Activated T-helper 1 cell treated with Interleukin-2 at 50 U/mL for 16 hours (primary cell): ENCODE measurements at regions not wholly inside any gene's neighbourhood (a gene's known extent, or its start where the extent isn't known, plus 50 kb on each side); places are given as distances from the start of the nearest gene placed in this dataset.

Experiments used
- DNase-seq: peaks from one replicate; pipeline ENCODE4 v3.0.0-alpha.2; 2020; ENCODE audit warnings: low read depth

DNA sequence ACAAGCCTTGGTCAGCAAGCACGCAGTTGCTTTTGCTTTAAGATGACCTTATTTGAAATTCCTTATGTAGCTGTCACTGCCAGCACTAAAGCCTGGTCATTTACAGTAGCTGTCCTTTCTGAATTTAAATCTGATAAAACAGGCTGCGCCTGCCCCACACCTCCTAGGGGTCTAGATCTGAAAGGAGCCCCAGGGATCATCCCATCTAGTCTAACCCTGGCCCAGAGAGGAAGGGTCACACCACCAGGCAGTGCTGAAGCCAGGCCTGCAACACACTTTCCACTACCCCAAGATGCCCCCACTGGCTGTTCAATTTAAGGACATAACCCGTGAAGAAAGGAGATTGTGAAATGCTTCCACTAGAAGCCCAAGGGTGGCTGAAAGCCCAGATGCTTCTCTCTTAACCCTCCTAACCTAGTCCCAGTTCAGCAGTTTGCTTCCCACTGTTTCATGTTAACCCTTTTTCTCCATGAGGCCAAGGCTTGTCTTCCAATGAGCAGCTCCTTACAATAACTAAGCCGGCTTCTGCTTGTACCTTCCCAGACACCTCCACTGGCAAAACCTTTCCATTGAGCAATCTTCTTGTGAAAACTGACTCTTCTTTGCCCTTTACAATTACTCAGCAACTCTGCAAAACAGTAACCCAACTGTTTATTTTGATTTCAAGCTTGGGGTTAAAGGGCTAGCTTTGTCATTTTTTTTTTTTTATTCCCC, 198.9 kb upstream of the LPP start:
- DNase-seq = no peak

DNA sequence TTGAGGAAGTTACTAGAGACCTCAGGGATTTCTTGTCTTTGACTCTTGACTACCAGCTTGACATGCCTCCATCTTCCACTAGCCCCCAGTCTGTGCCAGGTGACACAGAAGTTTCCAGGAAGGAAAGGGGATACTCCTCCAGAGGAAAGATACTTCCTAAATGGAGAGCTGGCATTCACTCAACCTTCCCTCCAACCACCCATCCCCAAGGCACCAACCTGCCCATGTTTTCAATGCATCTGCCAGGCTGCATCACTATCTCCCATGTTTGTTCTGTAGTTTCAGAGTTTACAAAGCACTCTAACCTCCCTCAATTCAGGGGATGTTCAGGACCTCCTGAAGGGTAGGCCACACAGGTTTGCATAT, 198.4 kb upstream of the LPP start:
- no peak for DNase-seq

DNA sequence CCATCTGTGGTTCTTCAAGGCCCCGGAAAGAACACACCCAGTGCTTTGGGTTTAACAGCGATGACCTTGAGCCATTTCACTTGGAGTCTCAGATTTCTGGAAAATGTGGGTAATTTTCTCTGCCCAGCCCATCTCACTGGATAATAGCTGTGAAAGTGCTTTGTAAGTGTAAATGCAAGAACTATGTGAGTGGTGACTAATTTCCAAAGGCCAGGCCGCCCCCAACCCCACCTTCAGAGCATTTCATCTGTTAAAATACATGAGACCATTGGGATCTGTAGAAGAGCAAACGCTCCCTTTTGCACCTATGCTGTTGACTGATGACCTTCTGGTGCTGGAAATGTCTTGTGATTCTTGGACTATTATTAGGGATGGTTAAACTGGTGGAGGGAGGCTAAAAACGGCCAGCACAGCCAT, 196.8 kb upstream of the LPP start:
- DNase-seq = no peak

DNA sequence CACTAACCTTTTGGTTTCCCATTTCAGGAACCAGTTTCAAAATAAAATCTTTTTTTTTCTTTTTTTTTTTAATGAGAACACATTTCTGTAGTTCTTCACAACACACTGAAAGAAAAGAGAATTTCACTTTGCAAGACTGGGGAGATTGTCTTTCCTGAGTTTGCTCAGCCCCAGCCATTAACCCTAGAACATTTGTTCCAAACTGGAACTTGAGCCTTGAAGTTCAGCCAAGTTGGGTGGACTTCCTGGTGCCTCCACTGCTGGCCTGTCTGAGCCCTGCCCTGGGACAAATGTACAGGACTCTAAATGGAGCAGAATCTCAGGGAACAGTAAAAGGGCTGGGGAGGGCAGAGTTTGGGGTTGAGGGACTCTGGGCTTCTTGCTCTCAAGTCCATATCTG, 196.4 kb upstream of the LPP start:
- no peak for DNase-seq

DNA sequence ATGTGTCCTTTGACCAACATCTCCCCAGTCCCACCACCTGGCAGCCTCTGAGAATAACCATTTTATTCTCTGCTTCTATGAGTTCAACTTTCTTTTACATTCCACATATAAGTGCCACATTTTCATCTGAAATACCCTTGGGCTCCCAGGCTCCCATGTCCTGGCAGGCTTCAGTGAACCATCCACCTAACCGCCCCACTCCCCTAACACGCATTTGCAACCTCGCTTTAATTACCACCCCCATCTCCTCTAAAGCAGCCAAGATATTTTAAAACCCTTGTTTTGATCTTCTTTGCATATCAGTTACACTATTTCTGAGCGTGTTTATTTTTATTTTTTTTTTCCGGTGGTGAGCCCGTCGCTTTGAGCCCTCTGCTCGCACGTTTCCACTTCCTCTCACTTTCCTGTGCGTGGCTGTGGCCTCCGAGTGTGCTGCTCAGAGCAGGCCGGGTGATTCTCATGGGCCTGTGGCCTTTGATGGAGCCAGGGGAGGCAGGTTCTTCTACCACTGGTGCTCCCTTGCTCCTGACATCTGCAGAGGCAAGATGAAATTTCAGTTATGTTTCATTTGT, 195.4 kb upstream of the LPP start:
- DNase-seq = peak; percentile 44

DNA sequence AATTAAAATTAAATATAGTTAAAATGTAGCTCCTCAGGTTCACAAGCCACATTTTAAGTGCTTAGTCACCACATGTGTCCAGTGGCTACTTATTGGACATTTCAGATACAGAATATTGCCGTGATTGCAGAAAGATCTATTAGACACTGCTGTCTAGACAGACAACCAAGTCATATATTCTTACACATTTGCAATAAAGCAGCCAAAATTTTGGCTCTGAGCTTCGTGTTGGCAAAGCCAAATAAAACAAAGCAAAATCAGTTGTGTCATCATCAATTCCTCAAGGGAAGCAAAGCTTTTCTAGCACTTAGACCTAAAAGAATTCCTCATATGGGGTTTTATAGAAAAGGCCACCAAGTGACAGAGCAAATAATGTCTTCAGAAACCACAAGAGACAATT, 193.1 kb upstream of the LPP start:
- DNase-seq = no peak

DNA sequence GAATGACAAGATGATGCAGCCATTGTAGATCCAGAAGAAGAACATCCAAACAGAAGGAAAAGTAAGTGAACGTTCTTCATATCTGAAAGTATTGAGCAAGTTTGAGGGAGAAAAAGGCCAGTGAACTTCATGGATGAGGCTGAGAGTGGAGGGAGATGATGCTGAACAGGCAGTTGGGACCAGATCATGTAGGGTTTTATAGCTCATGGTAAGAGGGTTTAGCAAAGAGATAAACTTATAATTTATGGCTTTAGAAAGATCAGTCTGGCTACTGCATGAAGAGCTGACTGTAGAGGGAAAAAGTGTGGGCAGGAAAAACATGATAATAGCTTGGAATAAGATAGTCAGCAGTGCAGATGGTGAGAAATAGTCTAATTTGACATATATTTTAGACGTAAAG, 192.6 kb upstream of the LPP start:
- no peak for DNase-seq

DNA sequence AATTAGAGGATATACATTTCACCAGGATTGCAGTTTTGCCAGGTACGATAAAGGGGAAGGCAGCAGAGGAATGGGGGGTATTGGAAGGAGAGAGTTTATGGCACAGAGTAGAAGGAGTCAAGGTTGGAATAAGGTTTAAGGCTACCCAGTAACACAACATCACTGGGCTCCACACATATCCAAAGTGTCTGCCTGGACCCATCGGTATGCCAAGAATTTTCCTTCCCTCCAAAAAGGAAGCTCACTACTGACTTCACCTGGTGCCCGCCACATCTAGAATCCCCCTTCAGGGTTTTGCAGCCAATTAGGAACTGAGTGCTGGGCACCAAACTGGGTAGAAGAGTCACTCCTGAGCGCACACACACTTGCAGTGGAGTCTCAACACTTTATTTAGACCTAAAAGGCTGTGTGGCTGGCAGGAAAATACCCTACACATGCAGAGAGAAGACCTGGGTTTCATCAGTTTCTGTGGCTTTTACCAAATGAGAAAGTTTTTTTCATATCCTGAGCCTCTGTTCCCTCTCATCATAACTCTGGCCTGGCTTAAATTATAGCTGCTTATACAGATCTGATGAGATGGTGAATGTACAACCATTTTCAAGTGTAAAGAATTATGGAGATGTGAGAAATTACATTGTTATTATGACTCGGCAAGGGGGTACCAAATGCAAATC, 190.8 kb upstream of the LPP start:
- DNase-seq = no peak

DNA sequence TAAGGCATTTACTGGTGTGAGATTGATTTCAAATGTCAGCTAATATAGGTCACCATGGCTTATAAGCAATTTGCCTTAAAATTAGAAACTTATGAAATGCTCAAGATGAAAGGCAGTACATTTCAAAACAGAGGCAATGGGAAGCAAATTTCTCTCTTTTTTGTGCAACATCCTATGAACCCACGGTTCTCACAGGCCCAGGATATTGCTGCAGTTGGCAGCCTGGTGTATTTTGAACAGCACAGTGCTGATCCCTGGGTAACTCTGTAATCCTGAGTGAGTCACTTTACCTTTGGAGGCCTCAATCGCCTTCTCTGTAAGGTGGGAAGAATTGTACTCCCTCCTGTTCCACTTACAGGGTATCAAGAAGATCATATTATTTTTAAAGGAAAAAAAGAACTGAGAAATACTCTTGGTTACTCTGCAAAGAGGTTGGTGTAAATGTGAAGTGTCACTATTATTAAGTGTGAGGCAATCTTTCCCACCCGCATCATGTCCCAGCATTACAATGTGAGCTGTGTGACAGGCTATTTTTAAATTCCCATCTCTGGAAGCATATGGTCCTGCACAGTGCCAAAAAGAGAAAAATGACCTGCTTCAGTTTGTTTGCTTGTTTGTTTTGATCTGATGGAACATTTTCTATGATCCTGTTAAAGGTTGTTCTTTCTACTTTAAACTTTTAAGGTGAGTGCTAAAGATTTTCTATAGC, 190.1 kb upstream of the LPP start:
- no peak for DNase-seq

DNA sequence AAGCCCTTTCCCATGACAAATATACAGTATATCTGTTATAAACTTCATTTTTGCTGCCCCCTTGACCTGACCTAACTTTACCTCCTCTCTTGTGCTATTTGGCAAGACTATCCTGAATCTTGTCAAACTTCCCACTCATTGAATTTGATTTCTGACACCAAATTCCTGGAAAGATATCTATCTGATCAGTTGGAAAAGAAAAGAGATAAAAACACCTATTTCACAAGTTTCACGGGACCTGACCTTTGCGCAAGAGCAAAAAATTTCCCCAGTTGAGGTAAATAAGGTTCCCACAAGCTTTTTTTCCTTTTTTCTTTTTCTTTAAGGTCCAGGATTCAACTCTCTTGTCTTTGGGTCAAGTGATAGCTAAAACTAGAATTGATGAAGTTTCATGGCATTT, 189.2 kb upstream of the LPP start:
- no peak for DNase-seq

DNA sequence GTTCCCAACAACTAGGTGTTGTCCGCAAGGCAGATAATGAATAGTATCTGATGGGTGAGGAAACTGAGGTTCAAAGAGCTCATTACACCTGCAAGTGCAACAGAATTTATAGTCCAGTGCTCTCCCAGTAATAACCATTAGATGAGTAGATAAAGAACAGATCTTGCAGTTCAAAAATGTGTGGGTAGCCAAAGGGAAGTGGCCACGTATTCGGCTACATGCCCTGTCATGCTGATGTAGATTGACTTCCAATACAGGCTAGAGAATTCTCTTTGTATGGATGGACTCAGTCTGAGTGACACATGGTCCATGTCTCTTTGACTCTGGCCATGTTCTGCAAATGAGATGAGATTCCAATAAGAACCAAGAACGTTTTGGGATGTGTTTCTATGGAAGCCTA, 187.9 kb upstream of the LPP start:
- no peak for DNase-seq

DNA sequence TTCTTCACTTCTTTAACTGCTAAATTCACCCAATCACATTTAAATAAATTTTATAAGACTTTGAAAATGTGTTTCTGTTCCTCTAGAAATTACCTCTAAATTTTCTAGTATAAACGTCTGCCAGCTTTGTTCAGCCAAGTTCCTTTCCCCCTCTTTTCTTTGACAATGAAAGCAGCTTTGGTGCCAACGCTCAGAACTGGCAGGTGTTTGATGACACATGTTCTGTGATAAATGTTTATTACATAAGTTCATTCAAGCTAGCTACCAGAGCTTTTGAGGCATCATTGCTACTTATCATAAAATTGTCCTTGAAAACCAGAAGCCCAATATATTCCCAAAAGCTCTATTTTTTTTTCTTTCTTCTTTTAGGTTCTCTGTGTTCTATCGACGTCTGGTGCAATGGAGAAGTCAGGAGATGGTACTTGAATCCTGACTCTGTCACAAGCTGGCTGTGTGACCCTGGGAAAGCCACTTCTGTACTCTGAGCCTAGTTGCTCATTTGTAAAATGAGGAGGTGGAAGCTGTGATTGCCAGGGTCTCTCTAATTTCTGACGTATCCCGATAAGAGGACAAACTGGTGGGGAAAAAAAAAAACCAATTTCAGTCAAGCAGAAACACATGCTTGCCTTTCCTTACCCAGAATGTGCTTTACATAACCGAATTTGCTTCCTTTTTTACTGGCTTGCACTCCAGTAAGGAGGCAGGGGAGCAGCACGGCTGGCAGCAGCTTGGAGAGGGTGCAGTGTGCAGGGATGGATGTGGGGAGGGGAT, 187.1 kb upstream of the LPP start:
- no peak for DNase-seq

DNA sequence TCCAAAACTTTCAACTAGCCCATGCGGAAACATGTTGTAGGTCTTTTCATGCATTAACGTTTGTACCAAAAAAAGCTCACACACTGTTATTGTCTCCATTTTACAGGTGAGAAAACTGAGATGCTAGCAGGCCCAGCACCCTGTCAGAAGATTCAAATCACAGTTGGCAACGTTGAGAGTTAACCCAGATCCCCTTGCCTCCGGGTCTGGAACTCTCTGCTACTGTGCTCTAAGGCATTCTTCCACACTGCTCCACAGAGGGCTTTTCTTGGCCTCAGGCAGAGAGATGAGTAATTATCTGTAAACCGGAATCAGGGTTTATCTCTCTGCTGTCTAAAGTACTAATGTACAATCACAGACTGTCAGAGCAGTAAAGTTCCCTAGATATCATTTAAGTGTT, 186.0 kb upstream of the LPP start:
- no peak for DNase-seq

DNA sequence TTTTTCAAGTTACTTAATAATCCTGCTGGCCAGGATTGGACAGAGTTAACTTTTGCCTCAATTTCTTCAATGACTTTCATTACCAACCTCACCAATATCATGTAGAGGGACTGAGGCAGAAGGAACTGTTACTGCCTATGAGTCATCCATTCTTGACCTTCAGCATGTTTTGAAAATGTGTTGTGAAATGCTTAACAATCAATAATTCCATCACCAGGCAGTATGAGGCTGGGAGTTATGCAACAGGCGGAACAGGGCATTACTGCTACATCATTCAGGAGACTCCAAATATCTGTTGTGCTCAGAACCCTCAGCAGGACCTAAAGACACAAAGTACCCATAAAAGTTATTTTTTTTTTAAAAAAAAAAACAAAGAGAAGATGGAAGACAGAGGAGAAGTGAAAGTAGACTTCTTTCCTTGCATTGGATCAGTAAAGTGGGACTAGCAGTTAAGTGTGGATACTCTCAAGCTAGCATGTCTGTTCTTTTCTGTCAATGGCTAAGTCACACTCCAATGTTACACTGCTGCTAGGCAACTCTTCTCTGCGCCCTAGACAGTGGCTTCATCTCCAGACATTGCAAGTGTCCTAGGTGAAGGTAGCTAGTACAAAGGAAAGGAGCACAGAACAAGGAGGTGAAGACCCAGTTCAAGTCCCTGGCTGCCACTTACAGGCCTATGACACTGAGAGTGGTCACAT, 184.9 kb upstream of the LPP start:
- DNase-seq = no peak

DNA sequence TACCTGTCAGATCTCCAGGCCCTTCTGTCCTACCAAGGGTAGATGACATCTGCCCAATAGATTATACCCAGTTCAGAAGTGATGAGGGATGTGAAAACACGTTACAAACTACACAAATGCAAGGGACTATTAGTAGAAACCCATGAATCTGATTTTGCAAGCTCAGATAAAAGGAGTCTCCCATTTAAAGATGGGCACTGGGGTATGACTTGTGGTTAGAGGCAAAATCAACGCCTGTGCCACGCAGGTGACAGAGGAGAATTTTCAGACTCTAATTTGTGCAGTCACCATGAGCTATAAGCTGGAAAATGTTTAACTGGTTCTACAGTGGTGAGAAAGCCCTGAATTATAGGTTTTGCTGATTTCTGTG, 184.4 kb upstream of the LPP start:
- no peak for DNase-seq

DNA sequence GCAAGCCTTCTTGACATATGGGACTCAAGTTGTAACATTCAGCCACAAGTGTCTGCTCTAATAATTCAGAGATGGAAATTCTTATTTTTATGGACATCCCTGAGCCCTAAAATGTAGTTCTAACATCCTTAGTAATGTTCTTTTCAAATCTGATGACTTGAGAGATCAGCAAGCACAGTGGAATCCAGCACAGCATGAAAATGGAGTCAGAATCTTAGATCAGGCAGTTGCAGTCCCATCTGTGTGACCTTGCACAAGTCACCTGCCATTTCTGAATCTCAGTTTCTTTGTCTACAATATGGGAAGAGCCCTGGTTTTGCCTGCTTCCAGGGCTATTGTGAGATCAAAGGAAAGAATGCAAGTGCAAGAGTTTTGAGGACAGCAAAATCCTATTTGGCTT, 183.9 kb upstream of the LPP start:
- DNase-seq = no peak

DNA sequence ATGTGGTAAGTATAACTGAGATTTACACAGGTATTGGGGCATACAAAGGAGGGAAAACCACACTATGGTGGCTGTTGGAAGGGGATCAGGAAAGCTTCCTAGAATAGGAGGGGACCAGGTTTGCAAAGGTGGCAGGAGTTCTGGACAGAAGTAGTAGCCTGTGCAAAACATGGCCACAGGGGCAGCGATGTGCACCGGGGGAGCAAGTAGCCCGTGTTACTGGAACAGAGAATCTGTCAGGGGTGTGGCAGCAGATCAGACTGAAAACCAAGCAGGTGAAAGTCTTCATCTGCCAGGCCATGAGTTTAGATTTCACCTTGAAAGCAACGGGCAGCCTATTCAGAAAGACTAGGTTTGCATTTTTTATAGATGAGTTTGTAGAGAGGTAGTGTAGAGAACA, 182.3 kb upstream of the LPP start:
- no peak for DNase-seq

DNA sequence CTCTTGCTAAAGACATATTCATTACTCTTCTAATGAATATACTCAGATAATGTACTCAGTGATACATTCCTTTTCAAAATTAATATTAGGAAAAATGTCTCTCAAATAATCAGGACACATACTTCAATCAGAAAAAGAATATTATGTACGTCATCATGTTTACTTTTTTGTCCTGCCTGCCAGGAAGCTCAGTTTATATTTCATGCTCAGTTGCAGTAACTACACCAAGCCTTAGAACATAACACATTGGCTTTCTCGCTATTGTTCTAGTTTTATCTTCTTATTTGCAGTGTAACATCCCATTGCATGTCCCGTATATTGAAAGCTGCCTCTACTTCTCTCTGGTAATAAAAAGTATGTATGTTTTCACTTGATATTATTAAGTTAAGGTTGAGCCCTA, 181.5 kb upstream of the LPP start:
- no peak for DNase-seq

DNA sequence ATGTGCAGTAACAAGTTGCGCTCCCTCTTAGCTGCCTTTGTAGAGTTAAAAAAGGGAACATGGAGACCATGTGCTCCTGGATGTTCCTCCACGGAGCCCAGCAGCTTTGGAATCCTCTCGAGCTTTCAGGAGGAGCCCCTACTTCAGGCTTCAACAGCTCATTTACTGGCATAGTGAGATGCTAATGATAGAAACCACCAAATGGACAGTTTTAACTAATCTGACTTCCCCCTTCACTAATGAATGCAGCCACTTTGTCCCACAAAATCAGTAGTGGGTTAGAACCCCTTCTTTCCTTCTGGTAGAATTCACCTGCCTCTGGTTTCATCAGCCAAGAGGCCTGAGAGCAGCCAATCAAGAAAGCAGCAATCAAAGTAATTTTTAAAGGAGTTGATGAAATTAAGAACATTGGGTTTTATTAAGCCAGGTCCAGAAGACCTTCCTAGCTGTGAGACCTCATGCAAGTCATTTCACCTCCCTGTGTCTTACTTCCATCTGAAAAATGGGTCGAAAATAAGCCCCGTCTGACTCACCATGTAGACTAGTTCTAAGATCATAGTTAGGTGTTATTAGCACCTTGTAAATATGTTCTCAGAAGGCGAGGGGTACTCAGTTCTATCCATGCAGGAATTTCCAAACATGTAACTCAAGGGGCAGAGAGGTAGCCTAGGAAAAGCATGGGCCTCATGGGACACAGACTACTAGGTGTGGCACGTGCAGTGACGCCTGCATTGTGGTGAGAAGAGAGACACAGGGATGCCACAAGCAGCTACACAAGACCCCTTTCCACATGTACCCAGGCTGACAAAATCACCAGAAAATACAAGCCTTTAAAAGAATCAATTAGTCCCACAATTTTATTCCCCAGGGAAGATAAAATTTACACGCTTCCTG, 179.7 kb upstream of the LPP start:
- no peak for DNase-seq

DNA sequence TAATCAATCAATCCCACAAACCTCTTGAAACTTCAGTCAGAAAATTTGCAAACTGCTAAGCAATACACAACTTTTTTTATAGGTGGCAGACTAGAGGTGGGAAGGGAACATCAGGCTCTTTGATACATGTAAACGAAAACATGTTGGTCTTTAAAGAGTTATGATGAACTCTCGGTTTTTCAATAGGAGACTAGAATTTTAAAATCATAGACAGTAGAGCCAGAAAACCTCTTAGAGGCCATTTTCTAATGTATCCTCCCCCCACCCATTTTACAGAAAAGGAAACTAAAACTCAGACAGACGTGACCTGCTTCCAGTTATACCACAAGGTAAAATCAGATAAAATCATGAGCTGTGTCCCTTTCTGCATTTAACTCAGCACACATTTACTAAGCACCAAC, 179.1 kb upstream of the LPP start:
- DNase-seq = no peak
